OCI-LY7 (cell line): ENCODE measurements at regions not wholly inside any gene's neighbourhood (a gene's known extent, or its start where the extent isn't known, plus 50 kb on each side); places are given as distances from the start of the nearest gene placed in this dataset.

ENCODE experiments used
- BruUV-seq: library from RNA; stranded (reverse); fragments of 400-500 nt; replicated peaks from 2 replicates; lab custom pipeline; 2021; lab: Mats Ljungman, UMichigan
- CTCF ChIA-PET: fragments of 300-600 bp; sonication (Branson Sonifier 250); formaldehyde crosslinking; loops from one replicate; lab custom pipeline; 2022; ENCODE audit warnings: antibody characterized with exemption; ENCODE audit not compliant: unreplicated experiment; lab: Charles Lee
- POLR2A ChIA-PET: fragments of 300-600 bp; sonication (Branson Sonifier 250); formaldehyde crosslinking; loops from one replicate; lab custom pipeline; 2022; ENCODE audit warnings: antibody characterized with exemption; lab: Charles Lee
- DNase-seq: peaks from one replicate; pipeline ENCODE4 v3.0.0-alpha.2; 2015; ENCODE audit warnings: low spot score
- H2AFZ ChIP-seq: fragments of 200-600 bp; sonication (generic), shearing (Covaris generic); 2 replicates; pipeline ENCODE4 v1.6.1; 2014; ENCODE audit warnings: mild to moderate bottlenecking, antibody characterized with exemption, low read length, moderate library complexity
- H3K27ac ChIP-seq: fragments of 200-600 bp; sonication (generic); 2 replicates; pipeline ENCODE4 v1.5.1; 2014; ENCODE audit warnings: mixed run types, low read depth, mild to moderate bottlenecking, moderate library complexity, low read length, inconsistent platforms; ENCODE audit not compliant: poor library complexity, severe bottlenecking
- H3K36me3 ChIP-seq: fragments of 200-600 bp; sonication (generic); 2 replicates; pipeline ENCODE4 v1.6.1; 2014; ENCODE audit warnings: mild to moderate bottlenecking, antibody characterized with exemption, low read length, moderate library complexity, mixed read lengths; ENCODE audit not compliant: insufficient read depth
- H3K4me1 ChIP-seq: fragments of 200-600 bp; sonication (generic); 2 replicates; pipeline ENCODE4 v1.5.1; 2014; ENCODE audit warnings: mild to moderate bottlenecking, low read length; ENCODE audit not compliant: insufficient read depth, poor library complexity, severe bottlenecking
- H3K4me2 ChIP-seq: fragments of 200-600 bp; sonication (generic); 2 replicates; pipeline ENCODE4 v1.6.1; 2014; ENCODE audit warnings: mild to moderate bottlenecking, low read length
- H3K4me3 ChIP-seq: fragments of 200-600 bp; sonication (generic); 2 replicates; pipeline ENCODE4 v1.5.1; 2014; ENCODE audit warnings: mild to moderate bottlenecking, low read depth, low read length; ENCODE audit not compliant: poor library complexity, severe bottlenecking
- H3K79me2 ChIP-seq: fragments of 200-600 bp; sonication (generic); 2 replicates; pipeline ENCODE4 v1.6.1; 2016; ENCODE audit warnings: low read depth, mild to moderate bottlenecking, low read length, moderate library complexity, mixed read lengths; ENCODE audit not compliant: insufficient read depth
- H3K9me2 ChIP-seq: fragments of 200-600 bp; sonication (generic); 2 replicates; pipeline ENCODE4 v1.6.1; 2016; ENCODE audit warnings: mild to moderate bottlenecking, low read length, mixed read lengths; ENCODE audit not compliant: insufficient read depth
- H3K9me3 ChIP-seq: fragments of 200-600 bp; sonication (generic); 2 replicates; pipeline ENCODE4 v1.6.1; 2014; ENCODE audit warnings: mild to moderate bottlenecking, mixed run types, low read length, mixed read lengths
- H4K20me1 ChIP-seq: fragments of 200-600 bp; sonication (generic); 2 replicates; pipeline ENCODE4 v1.6.1; 2014; ENCODE audit warnings: mild to moderate bottlenecking, antibody characterized with exemption, low read length, moderate library complexity, mixed read lengths; ENCODE audit not compliant: insufficient read depth
- EZH2phosphoT487 ChIP-seq: fragments of 200-600 bp; sonication (generic); IDR thresholded peaks from 2 replicates; pipeline ENCODE4 v1.6.1; 2018; ENCODE audit warnings: low read depth, borderline replicate concordance, mild to moderate bottlenecking, mixed run types, antibody characterized with exemption, low read length, moderate library complexity, mixed read lengths
- intact Hi-C: fragments of 100-400 bp; cut with micrococcal nuclease; formaldehyde crosslinking; loops from one replicate; pipeline ENCODE4 v1.10.0; 2022; ENCODE audit not compliant: unreplicated experiment
- TF ChIP-seq, protein P1 (sequence below): fragments of 200-600 bp; sonication (generic); conservative IDR thresholded peaks from 2 replicates; pipeline ENCODE4 v1.5.1; 2014; ENCODE audit warnings: mild to moderate bottlenecking, antibody characterized with exemption, low read length, moderate library complexity, mixed read lengths

DNA sequence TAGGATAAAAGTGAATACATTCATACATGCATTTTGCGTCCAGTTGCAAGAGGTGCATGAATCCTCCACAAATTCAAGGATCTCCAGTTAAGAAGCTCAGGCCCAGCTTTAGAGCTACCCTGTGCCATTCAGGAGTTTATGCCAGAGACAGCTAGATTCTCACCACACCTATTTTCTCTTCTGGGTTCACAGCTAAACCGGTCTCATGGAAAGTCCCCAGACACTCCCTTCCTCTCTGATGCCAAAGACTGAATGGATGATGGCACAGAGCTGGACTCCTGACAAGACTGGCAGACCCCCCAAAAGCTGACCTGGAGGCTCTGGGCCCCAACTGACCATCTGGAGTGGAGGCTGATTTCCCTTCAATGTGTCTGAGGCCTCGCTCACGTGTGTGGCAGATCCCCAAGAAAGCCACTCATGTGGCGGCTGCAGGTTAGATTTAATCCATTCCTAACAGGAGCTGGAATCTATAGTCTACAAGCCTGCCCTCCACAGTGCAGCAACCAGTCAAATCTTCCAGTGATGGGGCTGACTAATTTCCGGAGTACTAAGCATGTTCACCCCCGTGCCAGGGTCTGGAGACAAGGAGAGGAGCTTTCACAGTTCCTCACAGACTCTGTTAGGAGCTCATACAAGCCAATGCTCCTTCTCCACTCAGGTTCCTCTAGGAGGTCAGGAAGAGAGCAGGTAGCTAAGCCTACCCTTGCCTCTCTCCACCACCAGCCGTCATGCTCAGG lies 257.1 kb downstream of the BCL11A start:
- Histone ChIP-seq H3K9me3 (no peaks in the 10 kb centered on the region), H3K9me2 (no peaks in the 10 kb centered on the region), H3K4me3 (no peak overlapping the region), H3K4me1 (no peaks in the 10 kb centered on the region), H4K20me1 (no peaks in the 10 kb centered on the region), H3K27ac (no peak overlapping the region), H3K79me2 (no peaks in the 10 kb centered on the region), H2AFZ (no peak overlapping the region), H3K4me2 (no peak overlapping the region), H3K36me3 (no peaks in the 10 kb centered on the region)
- DNase-seq: no peak
- ChIA-PET POLR2A (interaction anchor here (1.2 kb wide), 1 partner anchor 13 kb away, joined by 6 read pairs; no protein-coding TSS in a partner anchor), CTCF (no interaction called here)
- intact Hi-C loops: no loop called here
- no TSS peak for BruUV-seq
- TF ChIP-seq EZH2phosphoT487: no peak

DNA sequence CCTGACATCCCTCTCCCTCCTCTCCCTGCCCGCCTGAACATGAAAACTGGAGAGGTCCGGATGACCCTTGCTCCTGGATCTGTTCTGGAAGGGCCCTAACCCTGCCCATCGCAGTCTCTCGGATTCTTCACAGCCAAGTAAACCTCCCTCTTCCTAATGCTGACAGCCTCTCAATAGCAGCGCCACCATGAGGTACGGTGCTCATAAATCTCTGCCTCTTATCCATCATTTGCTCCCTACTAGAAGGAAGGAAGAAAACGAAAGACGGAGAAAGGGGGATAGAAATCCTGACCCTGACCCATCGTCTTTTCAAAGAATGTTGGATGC lies 257.9 kb downstream of the BCL11A start:
- BruUV-seq: no TSS peak
- ChIA-PET POLR2A (no interaction called here), CTCF (no interaction called here)
- Histone ChIP-seq H3K4me3 (no peak overlapping the region), H3K79me2 (no peaks in the 10 kb centered on the region), H2AFZ (no peak overlapping the region), H3K27ac (no peak overlapping the region), H3K9me3 (no peaks in the 10 kb centered on the region), H3K4me1 (no peaks in the 10 kb centered on the region), H3K9me2 (no peaks in the 10 kb centered on the region), H3K36me3 (no peaks in the 10 kb centered on the region), H4K20me1 (no peaks in the 10 kb centered on the region), H3K4me2 (no peak overlapping the region)
- TF ChIP-seq EZH2phosphoT487: no peak
- TF ChIP-seq, protein P1, sequence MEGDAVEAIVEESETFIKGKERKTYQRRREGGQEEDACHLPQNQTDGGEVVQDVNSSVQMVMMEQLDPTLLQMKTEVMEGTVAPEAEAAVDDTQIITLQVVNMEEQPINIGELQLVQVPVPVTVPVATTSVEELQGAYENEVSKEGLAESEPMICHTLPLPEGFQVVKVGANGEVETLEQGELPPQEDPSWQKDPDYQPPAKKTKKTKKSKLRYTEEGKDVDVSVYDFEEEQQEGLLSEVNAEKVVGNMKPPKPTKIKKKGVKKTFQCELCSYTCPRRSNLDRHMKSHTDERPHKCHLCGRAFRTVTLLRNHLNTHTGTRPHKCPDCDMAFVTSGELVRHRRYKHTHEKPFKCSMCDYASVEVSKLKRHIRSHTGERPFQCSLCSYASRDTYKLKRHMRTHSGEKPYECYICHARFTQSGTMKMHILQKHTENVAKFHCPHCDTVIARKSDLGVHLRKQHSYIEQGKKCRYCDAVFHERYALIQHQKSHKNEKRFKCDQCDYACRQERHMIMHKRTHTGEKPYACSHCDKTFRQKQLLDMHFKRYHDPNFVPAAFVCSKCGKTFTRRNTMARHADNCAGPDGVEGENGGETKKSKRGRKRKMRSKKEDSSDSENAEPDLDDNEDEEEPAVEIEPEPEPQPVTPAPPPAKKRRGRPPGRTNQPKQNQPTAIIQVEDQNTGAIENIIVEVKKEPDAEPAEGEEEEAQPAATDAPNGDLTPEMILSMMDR: 0 out of 2 replicates have a peak, but pooled peaks have one; percentile 20
- intact Hi-C loops: no loop called here
- DNase-seq: no peak

DNA sequence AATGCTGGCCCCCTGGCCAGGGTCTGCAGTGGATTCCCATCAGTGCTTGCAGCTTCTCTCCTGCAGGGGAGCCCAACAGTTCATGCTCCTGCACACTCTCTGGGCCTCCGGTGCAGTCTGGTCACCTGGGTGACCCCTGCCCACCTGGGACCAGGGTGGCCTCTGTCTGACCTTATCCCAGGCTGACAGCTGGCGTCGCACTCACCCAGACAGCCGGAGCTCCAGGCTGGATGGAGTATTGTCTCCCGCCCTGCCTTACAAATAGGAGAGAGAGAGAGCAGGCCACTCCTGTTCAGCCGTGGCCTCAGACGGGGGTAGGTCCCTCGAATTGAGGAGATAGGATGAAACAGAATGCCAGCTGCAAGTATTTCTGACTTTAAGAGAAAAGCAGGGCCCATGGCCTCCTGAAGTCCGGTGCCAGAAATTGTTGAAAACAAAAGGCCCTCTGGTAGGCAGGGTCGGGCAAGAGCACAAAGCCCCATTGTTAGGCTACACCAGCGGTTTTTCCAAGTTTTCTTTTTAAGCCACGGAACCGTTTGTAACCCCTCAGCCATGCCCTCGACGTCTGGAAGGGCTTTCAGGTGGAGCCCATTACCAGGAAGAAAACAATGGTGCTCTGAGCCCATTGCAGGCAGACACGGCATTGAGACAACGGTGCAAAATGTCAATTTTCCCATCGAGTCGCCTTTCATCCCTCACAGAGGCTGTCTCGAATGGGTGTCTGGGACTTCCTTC lies 258.4 kb downstream of the BCL11A start:
- POLR2A ChIA-PET: interaction anchor here (2.0 to 2.6 kb wide), 2 partner anchors 10 to 17 kb away, joined by 8 to 12 read pairs; no protein-coding TSS in a partner anchor
- no peaks in the 10 kb centered on the region for H3K9me2 ChIP-seq
- no peak overlapping the region for H3K4me2 ChIP-seq
- no peaks in the 10 kb centered on the region for H3K4me1 ChIP-seq
- intact Hi-C loops: no loop called here
- H3K9me3 ChIP-seq: no peaks in the 10 kb centered on the region
- no peak overlapping the region for H3K27ac ChIP-seq
- H3K36me3 ChIP-seq: no peaks in the 10 kb centered on the region
- no peaks in the 10 kb centered on the region for H4K20me1 ChIP-seq
- no peak for DNase-seq
- no peak overlapping the region for H3K4me3 ChIP-seq
- CTCF ChIA-PET: interaction anchor here (0.6 kb wide), 1 partner anchor 11 kb away, joined by 3 read pairs; no protein-coding TSS in a partner anchor
- no peaks in the 10 kb centered on the region for H3K79me2 ChIP-seq
- TF ChIP-seq, protein P1: no peak
- TF ChIP-seq EZH2phosphoT487: no peak
- no peak overlapping the region for H2AFZ ChIP-seq
- no TSS peak for BruUV-seq
